Endothelial cell of umbilical vein (primary cell): ENCODE measurements at regions not wholly inside any gene's neighbourhood (a gene's known extent, or its start where the extent isn't known, plus 50 kb on each side); places are given as distances from the start of the nearest gene placed in this dataset.
"Not testable (repeated sequence)": the region's sequence is repeated elsewhere in the genome, so short reads cannot be mapped to it uniquely, and the experiment has no call there.

Experiments used
- BruUV-seq: library from RNA; stranded (reverse); fragments of 400-500 nt; replicated peaks from 2 replicates; lab custom pipeline; 2021; lab: Mats Ljungman, UMichigan
- CTCF ChIA-PET: fragments of 300-600, 350-600 bp; sonication (Branson Sonifier 250); formaldehyde crosslinking; loops from one replicate; lab custom pipeline; 2021; ENCODE audit warnings: antibody characterized with exemption, inconsistent platforms; lab: Charles Lee
- POLR2A ChIA-PET: fragments of 300-600, 350-600 bp; sonication (Branson Sonifier 250); formaldehyde crosslinking; loops from one replicate; lab custom pipeline; 2021; ENCODE audit warnings: antibody characterized with exemption, inconsistent platforms; lab: Charles Lee
- DNase-seq: peaks from one replicate; pipeline ENCODE4 v3.0.0-alpha.2; 2011; ENCODE audit warnings: low read depth, low spot score
- FAIRE-seq: peaks from 2 replicates; lab custom pipeline; 2011; peaks lifted over from hg19 to GRCh38; lab: Jason Lieb, UNC
- H2AFZ ChIP-seq: 2 replicates; pipeline ENCODE4 v1.6.0; 2012; ENCODE audit warnings: low read depth, low read length, control low read depth, inconsistent platforms
- H3K27ac ChIP-seq: 2 replicates; pipeline ENCODE4 v1.5.1; 2011; ENCODE audit warnings: low read depth, mild to moderate bottlenecking, control low read depth, low read length, moderate library complexity; ENCODE audit not compliant: insufficient read depth
- H3K27me3 ChIP-seq, 2 experiments: 2 replicates each; pipeline versions ENCODE4 v1.6.0 to v1.6.1; 2011; ENCODE audit warnings: low read length in 2 of 2, mixed read lengths in 1 of 2; ENCODE audit not compliant: control insufficient read depth in 2 of 2, insufficient read depth in 2 of 2
- H3K36me3 ChIP-seq, 2 experiments: 2 replicates in 1 of 2; 3 replicates in 1 of 2; pipeline ENCODE4 v1.5.1; 2011; ENCODE audit warnings: low read length in 2 of 2, mild to moderate bottlenecking in 1 of 2, moderate library complexity in 1 of 2; ENCODE audit not compliant: control insufficient read depth in 2 of 2, insufficient read depth in 2 of 2; ENCODE audit errors: extremely low read depth in 1 of 2
- H3K4me1 ChIP-seq: 3 replicates; pipeline ENCODE4 v1.5.1; 2011; ENCODE audit warnings: mild to moderate bottlenecking, low read length; ENCODE audit not compliant: control insufficient read depth, insufficient read depth; ENCODE audit errors: extremely low read depth
- H3K4me2 ChIP-seq: 2 replicates; pipeline ENCODE4 v1.6.1; 2011; ENCODE audit warnings: low read length, control low read depth, mixed read lengths; ENCODE audit not compliant: insufficient read depth
- H3K4me3 ChIP-seq, 3 experiments: fragments of 200-600 bp in 1 of 3; sonication (generic), shearing (Covaris generic) in 1 of 3; replicated peaks in 1 of 3; 2 replicates each; pipeline ENCODE4 v1.5.1; 2011 to 2016; ENCODE audit warnings: control low read depth in 3 of 3, low read length in 3 of 3, mild to moderate bottlenecking in 2 of 3, inconsistent platforms in 1 of 3, low read depth in 1 of 3, moderate library complexity in 1 of 3; ENCODE audit not compliant: insufficient read depth in 1 of 3
- H3K79me2 ChIP-seq: 2 replicates; pipeline ENCODE4 v1.6.0; 2012; ENCODE audit warnings: low read length, inconsistent platforms; ENCODE audit not compliant: control insufficient read depth, insufficient read depth
- H3K9ac ChIP-seq: replicated peaks from 2 replicates; pipeline ENCODE3; 2011; ENCODE audit warnings: low read length, control low read depth; ENCODE audit not compliant: insufficient read depth; ENCODE audit errors: extremely low read depth
- H3K9me1 ChIP-seq: replicated peaks from 3 replicates; pipeline ENCODE4 v1.6.0; 2011; ENCODE audit warnings: mild to moderate bottlenecking, low read length; ENCODE audit not compliant: control insufficient read depth, insufficient read depth; ENCODE audit errors: extremely low read depth
- H3K9me3 ChIP-seq: replicated peaks from 2 replicates; pipeline ENCODE4 v1.5.1; 2012; ENCODE audit warnings: low read length, inconsistent platforms; ENCODE audit not compliant: control insufficient read depth, insufficient read depth
- H4K20me1 ChIP-seq: replicated peaks from 2 replicates; pipeline ENCODE3; 2011; ENCODE audit warnings: mild to moderate bottlenecking, low read length; ENCODE audit not compliant: control insufficient read depth, insufficient read depth; ENCODE audit errors: extremely low read depth
- CTCF ChIP-seq, 2 donors: IDR thresholded peaks; 1 replicate in 1 of 2; 2 replicates in 1 of 2; pipeline ENCODE4 v1.5.1; 2011; ENCODE audit warnings: low read length in 2 of 2, mild to moderate bottlenecking in 2 of 2, moderate library complexity in 2 of 2, control low read depth in 1 of 2, inconsistent platforms in 1 of 2, low read depth in 1 of 2; ENCODE audit not compliant: insufficient read depth in 1 of 2; ENCODE audit errors: extremely low read depth in 1 of 2
- EZH2 ChIP-seq: IDR thresholded peaks from 2 replicates; pipeline ENCODE4 v1.6.1; 2012; ENCODE audit warnings: borderline replicate concordance, low read depth, mild to moderate bottlenecking, moderate library complexity, low read length, inconsistent platforms; ENCODE audit not compliant: severe bottlenecking
- FOS ChIP-seq: IDR thresholded peaks from 2 replicates; pipeline ENCODE4 v1.6.1; 2011; ENCODE audit warnings: mild to moderate bottlenecking, low read length, moderate library complexity, borderline replicate concordance; ENCODE audit not compliant: insufficient read depth
- GATA2 ChIP-seq: IDR thresholded peaks from 2 replicates; pipeline ENCODE4 v1.7.0; 2011; ENCODE audit warnings: low read depth, mild to moderate bottlenecking, moderate library complexity, mixed read lengths, low read length; ENCODE audit not compliant: insufficient read length, insufficient read depth
- JUN ChIP-seq: IDR thresholded peaks from 2 replicates; pipeline ENCODE4 v1.6.1; 2011; ENCODE audit warnings: borderline replicate concordance, low read depth; ENCODE audit not compliant: insufficient read length, insufficient read depth
- MYC ChIP-seq: IDR thresholded peaks from one replicate; pipeline ENCODE4 v1.6.1; 2011; ENCODE audit warnings: mild to moderate bottlenecking, low read depth, low read length
- POLR2A ChIP-seq: IDR thresholded peaks from 2 replicates; pipeline ENCODE4 v1.6.1; 2012; ENCODE audit warnings: low read depth, mild to moderate bottlenecking, control low read depth, low read length
- POLR2AphosphoS5 ChIP-seq: IDR thresholded peaks from 2 replicates; pipeline ENCODE4 v1.6.1; 2012; ENCODE audit warnings: low read depth, mild to moderate bottlenecking, control low read depth, low read length, moderate library complexity; ENCODE audit not compliant: insufficient read depth
- dilution Hi-C: fragments of 300-500 bp; cut with MboI; formaldehyde crosslinking; loops from one replicate; pipeline ENCODE4 v1.15.0; 2019; ENCODE audit warnings: low sequenced_read_pairs; ENCODE audit not compliant: extremely low pct_ligation_motif_present
- intact Hi-C: fragments of 100-400 bp; cut with micrococcal nuclease; formaldehyde crosslinking; loops from one replicate; pipeline ENCODE4 v1.10.0; 2022
- TF ChIP-seq, protein P1 (sequence below): IDR thresholded peaks from 2 replicates; pipeline ENCODE4 v1.6.1; 2011; ENCODE audit not compliant: insufficient read depth, insufficient read length

- H3K36me3 ChIP-seq, H3K79me2 ChIP-seq, H2AFZ ChIP-seq, H3K4me2 ChIP-seq, POLR2A ChIA-PET, H4K20me1 ChIP-seq, H3K27me3 ChIP-seq, H3K27ac ChIP-seq, BruUV-seq, FAIRE-seq, H3K9me1 ChIP-seq, H3K9me3 ChIP-seq, H3K4me3 ChIP-seq, DNase-seq, H3K4me1 ChIP-seq, dilution Hi-C loops, H3K9ac ChIP-seq, CTCF ChIA-PET, intact Hi-C loops: not testable (repeated sequence)
These were observed 233.1 kb upstream of the TRIM48 start for GRCh38 chr11:55028837-55029236.

- ChIA-PET POLR2A (no interaction called here), CTCF (no interaction called here)
- intact Hi-C loops, result no loop called here
- Histone ChIP-seq H2AFZ (no peak overlapping the region), H3K27ac (no peak overlapping the region), H3K9me3 (peaks cover 5% of the 10 kb centered on the region), H3K36me3 (no peaks in the 10 kb centered on the region), H3K27me3 (no peaks in the 10 kb centered on the region), H3K4me1 (no peaks in the 10 kb centered on the region), H3K9ac (no peak overlapping the region), H4K20me1 (no peaks in the 10 kb centered on the region), H3K79me2 (no peaks in the 10 kb centered on the region), H3K4me3 (no peak overlapping the region), H3K9me1 (no peaks in the 10 kb centered on the region), H3K4me2 (no peak overlapping the region)
- dilution Hi-C loops, result no loop called here
- DNase-seq (no peak), FAIRE-seq (no peak)
- no TSS peak for BruUV-seq
- TF ChIP-seq MYC, result no peak
- no peak for TF ChIP-seq CTCF (IDR thresholded peaks at IDR 0.05; ENCODE audit: extremely low read depth in 1 of 2, insufficient read depth in 1 of 2, low read depth in 1 of 2, low read length in 2 of 2)
- TF ChIP-seq JUN, result no peak
- no peak for TF ChIP-seq POLR2A
- no peak for TF ChIP-seq FOS
- TF ChIP-seq EZH2, result no peak
- no peak for TF ChIP-seq POLR2AphosphoS5
- TF ChIP-seq, protein P1, sequence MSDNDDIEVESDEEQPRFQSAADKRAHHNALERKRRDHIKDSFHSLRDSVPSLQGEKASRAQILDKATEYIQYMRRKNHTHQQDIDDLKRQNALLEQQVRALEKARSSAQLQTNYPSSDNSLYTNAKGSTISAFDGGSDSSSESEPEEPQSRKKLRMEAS, result no peak
- TF ChIP-seq GATA2, result no peak
These were observed 207.2 kb upstream of the TRIM48 start for GRCh38 chr11:55054723-55055122.

- H3K79me2 ChIP-seq, CTCF ChIA-PET, BruUV-seq, H3K4me2 ChIP-seq, H2AFZ ChIP-seq, H3K4me3 ChIP-seq, H3K27ac ChIP-seq, H3K4me1 ChIP-seq, dilution Hi-C loops, H3K36me3 ChIP-seq, intact Hi-C loops, POLR2A ChIA-PET, H3K9ac ChIP-seq, H3K9me3 ChIP-seq, FAIRE-seq, H4K20me1 ChIP-seq, H3K9me1 ChIP-seq, H3K27me3 ChIP-seq, DNase-seq: not testable (repeated sequence)
These were observed 177.4 kb upstream of the TRIM48 start for GRCh38 chr11:55084588-55084987.
